HG03066 (cell line): ENCODE measurements at regions not wholly inside any gene's neighbourhood (a gene's known extent, or its start where the extent isn't known, plus 50 kb on each side); places are given as distances from the start of the nearest gene placed in this dataset.
"Not testable (repeated sequence)": the region's sequence is repeated elsewhere in the genome, so short reads cannot be mapped to it uniquely, and the experiment has no call there.

Experiments used
- ATAC-seq: cut with Tn5 transposase; IDR thresholded peaks from one replicate; pipeline ENCODE4 v1.9.1; 2021; ENCODE audit warnings: low read depth; ENCODE audit not compliant: unreplicated experiment

GRCh38 chr10:84571146-84571545 is 242.8 kb downstream of the CCSER2 start:
- no peak for ATAC-seq

- ATAC-seq = no peak
Measured at GRCh38 chr10:84574102-84574501, 245.7 kb downstream of the CCSER2 start.

- no peak for ATAC-seq
Measured at GRCh38 chr10:84581976-84582375, 253.6 kb downstream of the CCSER2 start.

- no peak for ATAC-seq
Measured at GRCh38 chr10:84583501-84583900, 255.1 kb downstream of the CCSER2 start.

DNA sequence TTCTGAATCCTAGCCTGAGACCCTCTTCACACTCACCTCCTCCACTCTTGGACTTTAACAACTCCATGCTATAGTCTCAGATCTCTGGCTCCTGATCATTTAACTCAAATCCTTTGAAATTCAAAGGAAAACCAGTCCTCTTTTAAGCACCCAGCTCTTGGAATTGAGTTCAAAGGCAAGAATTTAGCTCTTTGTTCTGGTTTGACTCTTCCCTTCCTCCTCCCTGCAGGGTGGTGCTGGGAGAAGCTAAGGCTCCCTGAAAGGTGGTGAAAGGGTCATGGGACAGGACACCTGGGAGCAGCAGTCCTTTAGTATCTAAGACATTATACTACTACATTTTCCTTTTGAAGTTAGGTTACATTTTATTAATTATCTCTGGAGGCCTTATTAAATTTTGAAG is 259.4 kb downstream of the CCSER2 start:
- no peak for ATAC-seq

GRCh38 chr10:84588426-84588825 is 260.0 kb downstream of the CCSER2 start:
- ATAC-seq = no peak

DNA sequence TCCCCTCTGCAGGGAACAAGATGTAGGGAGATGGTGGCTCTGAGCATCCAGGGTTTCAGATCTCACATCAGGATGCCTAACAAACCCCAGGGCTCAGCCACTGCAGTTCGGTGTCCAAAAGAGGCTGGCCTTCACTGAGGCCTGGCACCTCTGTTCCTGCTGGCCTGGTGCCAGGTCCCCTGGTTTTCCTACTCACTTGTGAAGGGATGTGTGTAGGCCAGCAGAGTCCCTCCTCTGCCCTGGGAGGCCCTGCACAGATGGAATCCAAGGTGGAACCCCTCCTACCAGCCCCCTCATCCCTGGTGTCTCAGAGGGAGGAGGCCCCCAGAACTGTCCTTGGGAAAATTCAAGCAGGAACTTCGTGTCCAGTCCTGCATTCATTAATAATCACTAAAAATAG is 260.6 kb downstream of the CCSER2 start:
- ATAC-seq = no peak

- no peak for ATAC-seq
Measured at GRCh38 chr10:84589526-84590205, 261.3 kb downstream of the CCSER2 start.

GRCh38 chr10:84590327-84591193 is 262.2 kb downstream of the CCSER2 start:
- ATAC-seq = no peak

- no peak for ATAC-seq
Measured at GRCh38 chr10:84593506-84593905, 265.1 kb downstream of the CCSER2 start.

DNA sequence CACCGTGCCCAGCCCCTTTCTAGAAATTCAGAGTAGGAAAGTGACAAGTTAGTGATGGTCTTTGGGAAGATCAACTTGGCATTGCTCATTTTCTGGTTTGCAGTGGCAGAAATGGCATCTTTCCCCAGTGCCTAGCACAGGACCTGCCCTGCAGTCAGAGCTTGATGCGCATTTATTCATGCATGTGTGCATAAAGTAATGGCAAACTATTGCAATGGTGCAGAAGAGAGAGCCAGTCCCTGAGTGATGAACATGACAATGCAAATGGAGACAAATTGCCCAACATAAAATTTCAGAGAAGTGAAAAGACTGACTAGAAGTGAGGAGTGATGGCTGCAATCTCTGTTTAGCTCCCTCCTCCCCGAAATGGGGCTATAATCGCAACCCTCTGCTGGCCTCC is 268.2 kb downstream of the CCSER2 start:
- ATAC-seq = no peak

- ATAC-seq = no peak
Measured at GRCh38 chr10:84599254-84599653, 270.9 kb downstream of the CCSER2 start.

DNA sequence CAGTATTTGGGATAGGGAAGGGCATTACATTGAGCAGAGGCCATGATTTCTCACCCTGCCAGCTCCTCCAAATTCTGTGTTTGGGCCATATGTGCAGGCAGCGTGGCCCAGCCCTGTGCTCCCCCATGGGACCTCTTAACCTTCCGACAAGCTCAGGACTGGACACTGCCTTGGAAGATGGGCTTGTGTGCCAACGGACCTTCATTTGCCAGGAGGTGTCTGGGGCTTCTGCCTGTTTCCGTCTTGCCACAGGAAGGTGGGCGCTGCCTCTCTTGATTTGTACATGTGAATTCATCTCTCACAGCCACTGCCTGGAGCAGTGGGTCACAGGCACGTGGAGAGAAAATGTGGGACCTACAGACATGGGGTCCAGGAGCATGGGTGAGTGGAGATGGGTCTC is 272.6 kb downstream of the CCSER2 start:
- ATAC-seq = no peak

- not testable (repeated sequence) for ATAC-seq
Measured at GRCh38 chr10:84602543-84602942, 274.2 kb downstream of the CCSER2 start.

GRCh38 chr10:84603971-84604370 is 275.6 kb downstream of the CCSER2 start:
- ATAC-seq = no peak

GRCh38 chr10:84605802-84606201 is 277.4 kb downstream of the CCSER2 start:
- ATAC-seq = no peak

DNA sequence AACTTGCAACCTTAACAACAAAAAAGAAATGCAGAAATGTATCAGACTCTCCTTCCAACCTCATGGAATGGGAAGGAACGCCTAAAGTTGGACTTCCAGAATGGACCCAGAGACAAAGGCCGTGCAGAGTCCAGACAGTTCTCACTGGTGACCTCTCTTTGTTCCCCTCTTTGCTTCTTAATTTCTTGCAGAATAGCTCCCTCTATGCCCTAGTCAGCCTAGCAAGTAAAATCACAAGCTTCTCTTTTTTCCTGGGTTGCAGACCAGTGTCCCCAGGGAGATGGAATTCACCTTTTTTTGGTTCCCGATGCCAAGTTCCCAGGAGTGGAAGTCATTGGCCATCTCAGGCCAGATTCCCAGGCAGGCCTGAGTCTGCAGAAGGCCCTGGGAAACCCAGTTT is 278.0 kb downstream of the CCSER2 start:
- no peak for ATAC-seq

GRCh38 chr10:84607044-84607443 is 278.7 kb downstream of the CCSER2 start:
- ATAC-seq = no peak

DNA sequence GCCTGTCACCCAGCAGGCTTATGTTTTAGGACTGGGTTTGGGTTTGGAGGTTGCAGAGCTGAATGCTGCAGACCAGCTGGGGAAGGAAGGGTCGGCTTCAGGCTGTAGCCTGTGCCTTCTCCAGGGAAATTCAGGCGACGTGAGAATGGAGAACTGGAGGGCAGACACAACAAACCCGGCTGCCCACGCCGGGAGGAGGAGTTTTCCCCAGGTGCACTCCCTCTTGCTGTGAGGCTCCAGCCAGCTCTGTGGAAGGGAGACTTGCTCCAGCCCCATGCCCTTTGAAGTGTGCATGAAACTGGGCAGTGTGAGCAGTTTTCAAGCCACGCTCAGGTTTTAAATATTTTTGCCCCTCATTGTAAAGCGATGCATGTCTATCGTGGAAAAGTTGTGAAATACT is 279.1 kb downstream of the CCSER2 start:
- no peak for ATAC-seq

- ATAC-seq = no peak
Measured at GRCh38 chr10:84608126-84608525, 279.7 kb downstream of the CCSER2 start.

DNA sequence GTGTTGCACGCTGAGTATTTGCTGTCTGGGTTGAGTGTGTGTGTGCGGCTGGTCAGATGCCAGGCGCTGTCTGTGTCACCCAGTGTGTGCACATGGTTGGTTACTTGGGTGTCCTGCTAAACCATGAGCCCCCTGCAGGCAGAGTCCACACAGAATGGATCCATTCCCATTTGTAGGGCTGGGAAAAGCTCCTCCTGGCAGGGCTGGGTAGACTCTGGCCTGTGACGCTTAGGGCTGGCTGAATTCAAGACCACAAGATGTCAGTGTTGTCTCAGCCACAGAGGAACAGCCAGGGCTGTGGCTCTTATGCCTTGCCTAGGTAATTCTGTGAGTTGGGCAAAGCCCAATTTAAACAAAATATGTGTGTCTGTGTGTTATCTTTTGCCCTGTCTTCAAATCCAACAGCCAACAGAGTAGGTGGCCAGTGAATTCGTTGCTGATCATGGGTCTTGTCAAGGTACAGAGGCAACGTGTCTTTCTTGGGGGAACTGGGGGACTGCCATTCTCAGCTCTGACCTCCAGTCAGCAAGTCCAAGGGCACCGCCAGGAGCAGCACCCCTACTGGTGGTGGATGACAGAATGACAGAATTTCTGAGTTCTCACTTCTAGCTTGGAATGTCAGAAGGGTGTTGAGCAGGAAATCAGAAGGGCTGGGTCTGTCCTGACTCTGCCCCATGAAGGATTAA is 285.1 kb downstream of the CCSER2 start:
- ATAC-seq = no peak
